DMS 273 treated with DMSO at 0.1 percent for 48 hours (cell line): ENCODE measurements at regions not wholly inside any gene's neighbourhood (a gene's known extent, or its start where the extent isn't known, plus 50 kb on each side); places are given as distances from the start of the nearest gene placed in this dataset.
"Not testable (repeated sequence)": the region's sequence is repeated elsewhere in the genome, so short reads cannot be mapped to it uniquely, and the experiment has no call there.

Source experiments
- DNase-seq: peaks from one replicate; lab custom pipeline; 2025; lab: John Stamatoyannopoulos, UW

- DNase-seq, result no peak
Observed at GRCh38 chr10:108005627-108006026, 841.1 kb upstream of the SORCS1 start.

DNA sequence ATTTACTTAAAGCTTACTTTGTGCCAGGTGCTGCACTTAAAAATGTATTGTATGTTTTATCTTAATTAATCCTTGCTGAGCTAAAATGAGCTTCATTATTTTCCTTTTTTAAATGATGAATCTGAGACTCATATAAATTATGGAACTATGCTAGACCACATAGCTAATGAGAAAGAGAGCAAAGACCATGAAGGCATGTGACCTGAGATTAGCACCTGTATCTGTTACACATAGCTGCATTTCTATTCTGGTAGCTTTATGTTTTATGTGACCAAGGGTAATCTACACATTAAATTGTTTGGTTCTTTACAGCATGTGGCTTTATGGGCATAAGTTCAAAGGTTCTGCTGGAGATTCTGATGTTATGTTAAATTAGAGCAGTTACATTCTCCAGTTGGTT lies 839.1 kb upstream of the SORCS1 start:
- DNase-seq, result no peak

GRCh38 chr10:108003061-108003460 lies 838.6 kb upstream of the SORCS1 start:
- DNase-seq, result no peak

DNA sequence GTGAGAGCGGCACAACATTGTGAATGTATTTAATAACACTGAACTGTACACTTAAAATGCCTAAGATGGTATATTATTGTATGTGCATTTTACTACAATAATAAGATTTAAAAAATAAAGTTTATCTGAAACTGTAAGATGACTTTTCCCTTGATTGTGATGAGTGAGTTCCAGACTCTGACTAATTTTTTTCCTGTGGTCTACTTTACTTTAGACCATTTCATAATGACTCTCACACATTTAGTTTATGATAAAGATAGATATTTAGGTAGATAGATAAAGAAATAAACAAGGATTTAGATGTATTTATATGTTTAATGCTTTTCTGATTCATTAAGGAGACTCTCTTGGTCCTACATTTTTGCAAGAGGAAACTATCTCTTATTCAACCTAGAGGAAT lies 835.9 kb upstream of the SORCS1 start:
- no peak for DNase-seq

DNA sequence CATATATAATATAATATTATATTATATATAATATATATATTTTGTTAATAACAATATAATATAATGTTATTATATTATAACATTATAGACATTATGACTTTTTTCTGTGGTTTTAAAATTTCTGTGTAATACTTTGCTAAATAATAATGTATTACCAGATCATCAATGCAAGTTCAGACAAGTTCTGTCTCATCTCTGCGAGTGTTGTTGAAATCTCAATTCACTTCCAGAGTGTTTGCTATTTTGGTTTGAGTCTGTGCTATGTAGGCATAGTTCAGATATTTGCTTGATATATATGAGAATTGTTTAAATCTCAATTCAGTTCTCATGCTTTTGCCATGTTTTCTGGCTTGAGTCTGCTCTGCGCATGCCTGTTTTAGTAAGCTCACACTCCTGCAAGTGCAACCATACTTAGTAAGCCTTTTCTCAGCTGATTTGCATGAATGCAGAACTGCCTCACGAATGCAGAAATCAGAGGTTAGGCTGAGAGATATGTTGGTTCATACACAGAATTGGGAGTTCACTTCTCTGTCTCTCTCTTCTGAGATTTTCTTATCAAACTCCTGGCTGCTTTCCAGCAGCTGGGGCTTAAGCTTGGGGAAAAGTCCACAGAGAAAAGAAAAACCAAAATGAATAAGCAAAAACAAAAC lies 830.2 kb upstream of the SORCS1 start:
- DNase-seq, result no peak

DNA sequence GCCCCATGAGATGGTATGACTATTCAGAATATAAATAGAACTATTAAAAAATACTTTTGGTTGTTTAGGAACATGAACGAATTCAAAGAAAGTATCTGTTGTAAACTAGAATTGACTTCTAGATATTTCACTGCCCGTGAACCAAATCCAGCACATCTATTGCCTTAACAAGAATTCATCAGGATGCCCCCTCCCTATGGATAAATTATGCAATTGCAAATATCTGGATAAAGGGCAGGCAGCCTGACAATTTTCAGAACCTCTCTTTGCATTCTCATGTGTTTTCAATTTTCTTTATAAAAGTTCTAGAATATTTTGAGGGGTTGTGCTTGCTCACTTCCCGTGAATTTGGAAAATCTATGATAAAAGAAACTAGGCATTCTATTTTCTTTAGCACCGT lies 822.1 kb upstream of the SORCS1 start:
- DNase-seq, result no peak

DNA sequence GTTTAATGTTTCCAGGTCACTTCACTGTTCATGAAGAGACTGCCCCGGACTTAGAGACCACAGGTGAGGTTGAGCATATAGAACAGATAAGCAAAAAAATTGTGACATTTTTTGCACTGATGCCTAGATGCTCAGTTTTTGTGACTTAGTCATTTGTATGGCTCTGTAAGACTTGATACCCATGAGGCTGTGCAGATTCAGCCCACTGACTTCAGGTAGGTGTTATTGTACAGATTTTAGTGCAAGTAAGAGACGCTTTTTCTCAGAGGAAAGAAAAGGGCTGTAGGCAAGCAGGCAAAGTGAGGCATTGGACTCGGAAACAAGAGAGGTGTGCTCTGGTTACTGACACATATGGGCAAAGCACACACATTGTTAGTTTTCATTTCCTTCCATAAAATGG lies 820.1 kb upstream of the SORCS1 start:
- no peak for DNase-seq

- no peak for DNase-seq
Observed at GRCh38 chr10:107984149-107984548, 819.6 kb upstream of the SORCS1 start.

- no peak for DNase-seq
Observed at GRCh38 chr10:107978455-107978854, 813.9 kb upstream of the SORCS1 start.

DNA sequence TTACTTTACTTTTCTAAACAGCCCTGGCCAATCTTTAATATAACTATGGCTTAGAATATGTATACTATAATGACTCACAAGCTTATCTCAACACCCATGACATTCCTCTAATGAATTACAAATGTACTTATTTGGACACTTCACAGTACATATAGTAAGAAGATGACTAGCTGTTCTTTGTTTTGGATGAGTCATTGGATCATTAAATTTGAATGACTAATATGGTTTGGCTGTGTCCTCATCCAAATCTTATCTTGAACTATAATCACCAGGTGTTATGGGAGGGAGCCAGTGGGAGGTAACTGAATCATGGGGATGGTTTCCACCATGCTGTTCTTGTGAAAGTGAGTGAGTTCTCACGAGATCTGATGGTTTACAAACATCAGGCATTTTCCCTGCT lies 807.5 kb upstream of the SORCS1 start:
- no peak for DNase-seq

- DNase-seq, result no peak
Observed at GRCh38 chr10:107971411-107971810, 806.9 kb upstream of the SORCS1 start.

- DNase-seq, result no peak
Observed at GRCh38 chr10:107970512-107970911, 806.0 kb upstream of the SORCS1 start.

DNA sequence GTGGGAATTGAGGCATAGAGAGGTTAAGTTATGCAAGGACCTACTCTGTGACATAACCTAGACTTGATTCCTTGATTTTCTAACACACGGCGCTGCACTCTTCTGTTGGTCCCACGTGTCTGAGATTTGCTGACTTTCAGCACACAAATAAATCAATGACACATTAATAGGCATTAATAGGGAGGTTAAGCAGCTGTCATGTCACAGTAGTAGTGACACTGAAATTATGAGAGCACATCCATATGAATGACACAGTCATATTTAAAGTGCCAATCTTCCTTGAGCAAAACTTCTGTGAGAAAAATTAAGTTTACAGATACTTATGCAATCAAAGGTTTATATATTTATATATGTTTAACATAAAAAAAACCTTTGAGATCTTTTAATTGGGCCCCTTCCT lies 805.4 kb upstream of the SORCS1 start:
- no peak for DNase-seq

DNA sequence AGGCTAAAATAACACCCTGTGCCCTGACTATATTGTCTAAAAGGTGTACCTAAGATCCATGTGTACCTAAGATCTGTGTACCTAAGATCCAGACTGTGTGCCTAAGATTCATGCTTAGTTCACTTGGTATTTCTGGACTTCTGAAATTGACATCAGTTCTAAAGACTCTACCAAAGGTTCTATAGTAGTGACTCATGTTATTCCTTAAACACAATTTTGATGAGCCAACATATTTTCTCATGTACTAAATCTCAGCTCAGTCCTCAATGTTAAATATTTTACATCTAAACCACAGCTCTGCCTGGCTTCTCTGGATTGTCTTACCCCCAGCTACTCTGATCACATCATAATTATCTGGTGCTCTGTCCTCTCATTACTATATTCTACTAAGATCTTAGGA lies 802.3 kb upstream of the SORCS1 start:
- no peak for DNase-seq

DNA sequence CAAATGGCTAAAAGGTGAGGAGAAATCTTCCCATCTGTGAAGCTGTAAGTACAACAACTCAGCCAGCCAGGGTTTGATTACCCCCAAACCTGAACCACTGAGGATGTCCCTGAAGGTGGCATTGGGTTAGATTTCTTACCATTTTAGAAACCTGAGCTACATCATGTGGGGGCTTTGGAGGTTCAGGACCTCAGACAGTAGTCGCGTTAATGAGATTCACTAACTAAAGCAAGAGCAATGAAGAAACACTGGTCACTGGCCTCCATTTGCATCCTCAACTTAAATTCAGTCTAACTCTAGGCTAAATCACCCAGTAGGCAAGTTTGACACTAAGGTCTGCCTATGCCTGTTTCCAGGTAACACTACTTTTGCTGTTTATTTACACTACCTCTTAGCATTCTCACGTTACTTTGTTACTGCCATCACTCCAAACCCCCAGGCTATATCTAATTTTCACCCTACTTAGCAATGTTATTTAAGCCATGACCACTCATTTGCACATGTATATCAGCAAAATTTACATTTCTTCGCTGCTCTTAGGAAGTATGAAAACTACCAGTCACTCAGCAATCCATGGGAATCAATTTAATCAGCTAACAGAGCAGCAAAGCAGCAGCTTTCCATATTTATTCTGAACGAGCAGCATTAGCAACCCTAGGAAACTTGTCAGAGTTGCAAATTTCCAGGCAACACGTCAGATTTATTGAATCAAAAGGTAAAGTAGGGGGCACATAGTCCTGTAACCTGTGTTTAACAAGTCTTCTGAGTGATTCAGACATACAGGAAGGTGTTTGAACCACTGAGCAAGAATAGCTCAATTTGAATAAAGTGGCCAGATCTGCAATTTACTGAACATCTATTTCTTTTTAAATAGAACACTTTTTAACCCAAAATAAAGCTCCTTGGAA lies 788.4 kb upstream of the SORCS1 start:
- no peak for DNase-seq

DNA sequence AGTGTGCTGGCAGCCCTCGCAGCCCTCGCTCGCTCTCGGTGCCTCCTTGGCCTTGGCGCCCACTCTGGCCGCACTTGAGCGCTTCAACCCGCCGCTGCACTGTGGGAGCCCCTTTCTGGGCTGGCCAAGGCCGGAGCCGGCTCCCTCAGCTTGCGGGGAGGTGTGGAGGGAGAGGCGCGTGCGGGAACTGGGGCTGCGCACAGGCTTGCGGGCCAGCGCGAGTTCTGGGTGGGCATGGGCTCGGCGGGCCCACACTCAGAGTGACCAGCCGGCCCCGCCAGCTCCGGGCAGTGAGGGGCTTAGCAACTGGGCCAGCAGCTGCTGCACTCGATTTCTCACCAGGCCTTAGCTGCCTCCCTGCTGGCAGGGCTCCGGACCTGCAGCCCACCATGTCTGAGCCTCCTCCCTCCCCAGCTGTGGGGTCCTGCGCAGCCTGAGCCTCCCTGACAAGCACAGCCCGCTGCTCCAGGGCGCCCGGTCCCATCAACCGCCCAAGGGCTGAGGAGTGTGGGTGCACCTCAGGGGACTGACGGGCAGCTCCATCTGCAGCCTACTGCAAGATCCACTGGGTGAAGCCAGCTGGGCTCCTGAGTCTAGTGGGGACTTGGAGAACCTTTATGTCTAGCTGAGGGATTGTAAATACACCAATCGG lies 786.0 kb upstream of the SORCS1 start:
- DNase-seq, result not testable (repeated sequence)

GRCh38 chr10:107942826-107943225 lies 778.3 kb upstream of the SORCS1 start:
- DNase-seq, result no peak

- DNase-seq, result no peak
Observed at GRCh38 chr10:107933076-107933475, 768.6 kb upstream of the SORCS1 start.

- no peak for DNase-seq
Observed at GRCh38 chr10:107931808-107932207, 767.3 kb upstream of the SORCS1 start.

GRCh38 chr10:107930037-107930436 lies 765.5 kb upstream of the SORCS1 start:
- DNase-seq, result no peak

- DNase-seq, result no peak
Observed at GRCh38 chr10:107924458-107924857, 760.0 kb upstream of the SORCS1 start.

DNA sequence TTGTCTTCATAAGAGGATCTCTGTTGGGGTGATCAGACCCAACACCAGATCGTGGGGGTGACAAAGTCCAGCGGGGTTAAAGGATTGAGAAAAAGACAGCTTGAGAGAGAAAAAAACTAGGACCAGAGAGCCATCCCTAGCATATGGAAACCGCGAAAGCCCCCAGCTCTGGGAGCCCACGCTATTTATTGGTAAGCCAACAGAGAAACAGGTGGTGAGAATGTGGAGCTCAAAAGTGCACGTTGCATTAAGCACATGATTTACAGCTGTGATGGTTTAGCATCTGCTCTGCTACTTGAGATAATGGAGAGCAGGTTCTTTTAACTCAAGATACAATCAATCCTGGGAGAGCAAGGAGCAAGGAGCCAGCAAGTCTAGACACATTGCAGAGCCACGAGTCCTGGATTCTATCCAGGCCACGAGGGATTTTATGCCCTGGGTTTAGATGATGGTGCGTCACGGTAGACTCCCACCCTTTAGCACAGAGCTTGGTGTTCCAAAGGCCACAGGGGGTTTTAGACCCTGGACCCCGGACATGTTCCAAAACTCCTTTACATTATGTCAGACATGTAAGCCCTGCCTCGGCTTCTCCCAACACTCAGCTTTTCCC lies 755.2 kb upstream of the SORCS1 start:
- DNase-seq, result no peak

DNA sequence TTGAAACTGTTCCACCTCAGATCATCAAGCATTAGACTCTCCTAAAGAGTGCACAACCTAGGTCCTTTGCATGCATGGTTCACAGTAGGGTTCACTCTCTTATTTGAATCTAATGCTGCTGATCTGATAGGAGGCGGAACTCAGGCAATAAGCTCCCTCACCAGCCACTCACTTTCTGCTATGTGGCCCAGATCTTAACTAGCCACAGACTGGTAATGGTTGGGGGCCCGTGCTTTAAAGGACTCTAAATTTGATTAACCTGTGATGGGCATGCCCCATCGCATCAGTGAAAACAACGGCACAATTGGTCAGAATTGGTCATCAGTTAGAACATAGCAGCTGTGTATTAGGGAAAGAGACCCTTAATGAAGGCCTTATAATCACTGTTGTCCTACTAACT lies 753.7 kb upstream of the SORCS1 start:
- DNase-seq, result no peak
